ENCODE measurements at regions not wholly inside any gene's neighbourhood (a gene's known extent, or its start where the extent isn't known, plus 50 kb on each side); places are given as distances from the start of the nearest gene placed in this dataset.

GRCh38 chr3:194758716-194759115 is 73.0 kb downstream of the FAM43A start:
- no peaks in the 10 kb centered on the region for H3K9me3 Mint-ChIP-seq
- H3K27ac Mint-ChIP-seq: no peak overlapping the region
- no peak overlapping the region for H3K4me3 Mint-ChIP-seq
- DNase-seq: no peak
- H3K4me1 Mint-ChIP-seq (ENCODE audit: low read depth): no peaks in the 10 kb centered on the region
- H3K36me3 Mint-ChIP-seq (ENCODE audit: low read depth): no peaks in the 10 kb centered on the region
- peaks cover 16% of the 10 kb centered on the region for H3K27me3 Mint-ChIP-seq

- peaks cover 16% of the 10 kb centered on the region for H3K27me3 Mint-ChIP-seq
Measured at GRCh38 chr3:194760494-194761137, 74.9 kb downstream of the FAM43A start.

GRCh38 chr3:194761384-194761783 is 75.7 kb downstream of the FAM43A start:
- DNase-seq: no peak
- H3K27ac Mint-ChIP-seq: no peak overlapping the region
- H3K9me3 Mint-ChIP-seq: no peaks in the 10 kb centered on the region
- no peaks in the 10 kb centered on the region for H3K36me3 Mint-ChIP-seq (ENCODE audit: low read depth)
- no peak overlapping the region for H3K4me3 Mint-ChIP-seq
- H3K4me1 Mint-ChIP-seq (ENCODE audit: low read depth): no peaks in the 10 kb centered on the region
- H3K27me3 Mint-ChIP-seq: peaks cover 16% of the 10 kb centered on the region

More at GRCh38 chr3:194760494-194761137, 74.9 kb downstream of the FAM43A start:
- Mint-ChIP-seq H3K27ac (no peak overlapping the region), H3K36me3 (ENCODE audit: low read depth) (no peaks in the 10 kb centered on the region), H3K4me3 (no peak overlapping the region), H3K9me3 (no peaks in the 10 kb centered on the region), H3K4me1 (ENCODE audit: low read depth) (no peaks in the 10 kb centered on the region)
- DNase-seq: no peak

- Mint-ChIP-seq H3K36me3 (ENCODE audit: low read depth) (no peaks in the 10 kb centered on the region), H3K27me3 (no peaks in the 10 kb centered on the region), H3K9me3 (no peaks in the 10 kb centered on the region), H3K4me1 (ENCODE audit: low read depth) (peaks cover 23% of the 10 kb centered on the region), H3K27ac (no peak overlapping the region), H3K4me3 (no peak overlapping the region)
- no peak for DNase-seq
Measured at GRCh38 chr3:194766845-194767244, 81.2 kb downstream of the FAM43A start.

GRCh38 chr3:194767446-194768207 is 81.9 kb downstream of the FAM43A start:
- Mint-ChIP-seq H3K4me3 (no peak overlapping the region), H3K27me3 (no peaks in the 10 kb centered on the region), H3K4me1 (ENCODE audit: low read depth) (peaks cover 23% of the 10 kb centered on the region), H3K36me3 (ENCODE audit: low read depth) (no peaks in the 10 kb centered on the region), H3K27ac (no peak overlapping the region), H3K9me3 (no peaks in the 10 kb centered on the region)
- DNase-seq: no peak

- no peak for DNase-seq
- no peaks in the 10 kb centered on the region for H3K36me3 Mint-ChIP-seq (ENCODE audit: low read depth)
- no peaks in the 10 kb centered on the region for H3K9me3 Mint-ChIP-seq
- peaks cover 23% of the 10 kb centered on the region for H3K4me1 Mint-ChIP-seq (ENCODE audit: low read depth)
- peaks cover 5% of the 10 kb centered on the region for H3K27me3 Mint-ChIP-seq
- peak overlapping the region; percentile 83 for H3K27ac Mint-ChIP-seq
- peak overlapping the region; percentile 55 for H3K4me3 Mint-ChIP-seq
Measured at GRCh38 chr3:194768586-194768985, 82.9 kb downstream of the FAM43A start.

GRCh38 chr3:194769020-194769643 is 83.4 kb downstream of the FAM43A start:
- DNase-seq: peak; percentile 90
- Mint-ChIP-seq H3K27ac (peak overlapping the region; percentile 83), H3K9me3 (no peaks in the 10 kb centered on the region), H3K36me3 (ENCODE audit: low read depth) (no peaks in the 10 kb centered on the region), H3K4me1 (ENCODE audit: low read depth) (peaks cover 23% of the 10 kb centered on the region), H3K27me3 (peaks cover 9% of the 10 kb centered on the region), H3K4me3 (peak overlapping the region; percentile 73)

GRCh38 chr3:194772241-194773000 is 86.7 kb downstream of the FAM43A start:
- H3K27me3 Mint-ChIP-seq: peaks cover 25% of the 10 kb centered on the region
- peaks cover 19% of the 10 kb centered on the region for H3K4me1 Mint-ChIP-seq (ENCODE audit: low read depth)
- DNase-seq: no peak
- H3K4me3 Mint-ChIP-seq: no peak overlapping the region
- no peaks in the 10 kb centered on the region for H3K36me3 Mint-ChIP-seq (ENCODE audit: low read depth)
- no peaks in the 10 kb centered on the region for H3K9me3 Mint-ChIP-seq
- H3K27ac Mint-ChIP-seq: no peak overlapping the region

GRCh38 chr3:194773216-194773615 is 87.5 kb downstream of the FAM43A start:
- H3K4me1 Mint-ChIP-seq (ENCODE audit: low read depth): peaks cover 15% of the 10 kb centered on the region
- no peak overlapping the region for H3K27ac Mint-ChIP-seq
- no peaks in the 10 kb centered on the region for H3K36me3 Mint-ChIP-seq (ENCODE audit: low read depth)
- peaks cover 28% of the 10 kb centered on the region for H3K27me3 Mint-ChIP-seq
- no peak for DNase-seq
- H3K4me3 Mint-ChIP-seq: no peak overlapping the region
- no peaks in the 10 kb centered on the region for H3K9me3 Mint-ChIP-seq

- no peak overlapping the region for H3K4me3 Mint-ChIP-seq
- no peak overlapping the region for H3K27ac Mint-ChIP-seq
- no peaks in the 10 kb centered on the region for H3K36me3 Mint-ChIP-seq (ENCODE audit: low read depth)
- peaks cover 29% of the 10 kb centered on the region for H3K27me3 Mint-ChIP-seq
- H3K4me1 Mint-ChIP-seq (ENCODE audit: low read depth): peaks cover 8% of the 10 kb centered on the region
- H3K9me3 Mint-ChIP-seq: no peaks in the 10 kb centered on the region
- DNase-seq: no peak
Measured at GRCh38 chr3:194773771-194774455, 88.2 kb downstream of the FAM43A start.

GRCh38 chr3:194775266-194775665 is 89.6 kb downstream of the FAM43A start:
- H3K27me3 Mint-ChIP-seq: peaks cover 30% of the 10 kb centered on the region
- no peak overlapping the region for H3K4me3 Mint-ChIP-seq
- DNase-seq: no peak
- H3K27ac Mint-ChIP-seq: no peak overlapping the region
- H3K9me3 Mint-ChIP-seq: no peaks in the 10 kb centered on the region
- H3K4me1 Mint-ChIP-seq (ENCODE audit: low read depth): no peaks in the 10 kb centered on the region
- H3K36me3 Mint-ChIP-seq (ENCODE audit: low read depth): no peaks in the 10 kb centered on the region

- Mint-ChIP-seq H3K36me3 (ENCODE audit: low read depth) (no peaks in the 10 kb centered on the region), H3K27ac (no peak overlapping the region), H3K27me3 (peaks cover 30% of the 10 kb centered on the region), H3K4me3 (no peak overlapping the region), H3K4me1 (ENCODE audit: low read depth) (no peaks in the 10 kb centered on the region), H3K9me3 (no peaks in the 10 kb centered on the region)
- no peak for DNase-seq
Measured at GRCh38 chr3:194775731-194776130, 90.0 kb downstream of the FAM43A start.

GRCh38 chr3:194777729-194778128 is 92.0 kb downstream of the FAM43A start:
- Mint-ChIP-seq H3K4me1 (ENCODE audit: low read depth) (no peaks in the 10 kb centered on the region), H3K4me3 (no peak overlapping the region), H3K27me3 (peaks cover 30% of the 10 kb centered on the region)

GRCh38 chr3:194779729-194780224 is 94.1 kb downstream of the FAM43A start:
- Mint-ChIP-seq H3K4me3 (no peak overlapping the region), H3K4me1 (ENCODE audit: low read depth) (no peaks in the 10 kb centered on the region), H3K9me3 (no peaks in the 10 kb centered on the region), H3K27me3 (peaks cover 24% of the 10 kb centered on the region), H3K27ac (no peak overlapping the region), H3K36me3 (ENCODE audit: low read depth) (no peaks in the 10 kb centered on the region)
- DNase-seq: no peak

More at GRCh38 chr3:194777729-194778128, 92.0 kb downstream of the FAM43A start:
- H3K36me3 Mint-ChIP-seq (ENCODE audit: low read depth): no peaks in the 10 kb centered on the region
- no peak overlapping the region for H3K27ac Mint-ChIP-seq
- no peaks in the 10 kb centered on the region for H3K9me3 Mint-ChIP-seq
- DNase-seq: no peak

Measured in activated T-cell treated with anti-CD3 and anti-CD28 coated beads, Interleukin-2, amount 50 U/mL, for 24 hours (primary cell).